SH-SY5Y (cell line): ENCODE measurements at regions not wholly inside any gene's neighbourhood (a gene's known extent, or its start where the extent isn't known, plus 50 kb on each side); places are given as distances from the start of the nearest gene placed in this dataset.

ENCODE experiments used
- GATA2 ChIP-seq: IDR thresholded peaks from 2 replicates; pipeline ENCODE4 v1.6.1; 2011; ENCODE audit warnings: mild to moderate bottlenecking, low read depth, low read length
- GATA3 ChIP-seq: IDR thresholded peaks from 2 replicates; pipeline ENCODE4 v1.6.1; 2011; ENCODE audit warnings: low read depth, mild to moderate bottlenecking, low read length, moderate library complexity

DNA sequence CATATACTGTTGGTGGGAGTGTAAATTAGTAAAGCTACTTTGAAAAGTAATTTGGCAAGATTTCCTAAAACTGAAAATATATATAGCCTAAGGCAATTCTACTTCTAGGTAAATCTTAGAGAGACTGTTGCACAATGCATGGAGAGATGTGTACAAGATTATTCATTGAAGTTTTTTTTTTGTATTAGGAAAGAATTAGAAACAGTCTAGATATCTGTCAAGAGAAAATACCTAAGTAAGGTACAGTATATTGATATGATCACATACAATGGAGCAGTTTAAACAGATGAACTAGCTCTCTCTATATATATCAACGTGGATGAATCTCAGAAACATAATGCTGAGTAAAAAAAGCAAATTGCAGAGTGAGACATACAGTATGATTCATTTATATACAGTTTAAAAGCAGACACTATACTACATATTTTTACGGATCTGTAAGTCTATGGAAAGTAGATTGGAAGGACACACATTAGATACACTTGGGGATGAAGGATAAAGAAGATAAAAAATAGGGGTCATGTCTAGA lies 59.3 kb upstream of the ACVR1 start:
- no peak for TF ChIP-seq GATA2
- TF ChIP-seq GATA3: no peak
